WERI-Rb-1 (cell line): ENCODE measurements at regions not wholly inside any gene's neighbourhood (a gene's known extent, or its start where the extent isn't known, plus 50 kb on each side); places are given as distances from the start of the nearest gene placed in this dataset.

Experiments used
- DNase-seq: peaks from one replicate; pipeline ENCODE4 v3.0.0-alpha.2; 2020
- H3K27ac ChIP-seq: fragments of 250-450 bp; sonication (Bioruptor Pico); 2 replicates; pipeline ENCODE4 v1.5.1; 2020; ENCODE audit warnings: mild to moderate bottlenecking, moderate library complexity
- H3K27me3 ChIP-seq: fragments of 250-450 bp; sonication (Bioruptor Pico); 2 replicates; pipeline ENCODE4 v1.5.1; 2021; ENCODE audit warnings: mild to moderate bottlenecking, low read depth, moderate library complexity; ENCODE audit not compliant: insufficient read depth, severe bottlenecking
- H3K36me3 ChIP-seq: fragments of 250-450 bp; sonication (Bioruptor Pico); 2 replicates; pipeline ENCODE4 v1.5.1; 2020; ENCODE audit warnings: mild to moderate bottlenecking, moderate library complexity
- H3K4me3 ChIP-seq: 2 replicates; pipeline ENCODE4 v1.5.1; 2011; ENCODE audit warnings: low read depth, mild to moderate bottlenecking, control low read depth, low read length
- H3K9me3 ChIP-seq: fragments of 250-450 bp; sonication (Bioruptor Pico); 2 replicates; pipeline ENCODE4 v1.5.1; 2021; ENCODE audit warnings: mild to moderate bottlenecking, moderate library complexity; ENCODE audit not compliant: severe bottlenecking
- CTCF ChIP-seq: IDR thresholded peaks from 2 replicates; pipeline ENCODE4 v1.5.1; 2011; ENCODE audit warnings: low read depth, mild to moderate bottlenecking, control low read depth, inconsistent platforms, low read length

GRCh38 chr5:28770307-28770706 is 1731.9 kb upstream of the CDH9 start:
- H3K27ac ChIP-seq = no peak overlapping the region
- TF ChIP-seq CTCF = no peak
- no peak for DNase-seq
- H3K27me3 ChIP-seq = no peaks in the 10 kb centered on the region
- no peaks in the 10 kb centered on the region for H3K9me3 ChIP-seq
- no peak overlapping the region for H3K4me3 ChIP-seq
- no peaks in the 10 kb centered on the region for H3K36me3 ChIP-seq

- H3K36me3 ChIP-seq = no peaks in the 10 kb centered on the region
- no peaks in the 10 kb centered on the region for H3K9me3 ChIP-seq
- no peaks in the 10 kb centered on the region for H3K27me3 ChIP-seq
- H3K27ac ChIP-seq = no peak overlapping the region
- TF ChIP-seq CTCF = no peak
- no peak overlapping the region for H3K4me3 ChIP-seq
- DNase-seq = peak; percentile 30
These were observed 1728.3 kb upstream of the CDH9 start for GRCh38 chr5:28766565-28767158.

- no peaks in the 10 kb centered on the region for H3K36me3 ChIP-seq
- no peak for TF ChIP-seq CTCF
- H3K27me3 ChIP-seq = no peaks in the 10 kb centered on the region
- DNase-seq = no peak
- H3K27ac ChIP-seq = no peak overlapping the region
- H3K9me3 ChIP-seq = no peaks in the 10 kb centered on the region
- H3K4me3 ChIP-seq = no peak overlapping the region
These were observed 1713.0 kb upstream of the CDH9 start for GRCh38 chr5:28751396-28751795.

GRCh38 chr5:28750251-28750650 is 1711.9 kb upstream of the CDH9 start:
- H3K27me3 ChIP-seq = no peaks in the 10 kb centered on the region
- no peak overlapping the region for H3K27ac ChIP-seq
- no peaks in the 10 kb centered on the region for H3K9me3 ChIP-seq
- H3K4me3 ChIP-seq = no peak overlapping the region
- TF ChIP-seq CTCF = no peak
- no peak for DNase-seq
- no peaks in the 10 kb centered on the region for H3K36me3 ChIP-seq

- H3K36me3 ChIP-seq = no peaks in the 10 kb centered on the region
- DNase-seq = peak; percentile 9
- no peak for TF ChIP-seq CTCF
- no peak overlapping the region for H3K27ac ChIP-seq
- no peak overlapping the region for H3K4me3 ChIP-seq
- H3K27me3 ChIP-seq = no peaks in the 10 kb centered on the region
- H3K9me3 ChIP-seq = no peaks in the 10 kb centered on the region
These were observed 1710.1 kb upstream of the CDH9 start for GRCh38 chr5:28748446-28748845.

- H3K4me3 ChIP-seq = no peak overlapping the region
- TF ChIP-seq CTCF = no peak
- H3K9me3 ChIP-seq = no peaks in the 10 kb centered on the region
- H3K36me3 ChIP-seq = no peaks in the 10 kb centered on the region
- DNase-seq = no peak
- no peak overlapping the region for H3K27ac ChIP-seq
- H3K27me3 ChIP-seq = no peaks in the 10 kb centered on the region
These were observed 1705.3 kb upstream of the CDH9 start for GRCh38 chr5:28743716-28744110.
